HepG2 (cell line): ENCODE measurements at regions not wholly inside any gene's neighbourhood (a gene's known extent, or its start where the extent isn't known, plus 50 kb on each side); places are given as distances from the start of the nearest gene placed in this dataset.

Experiments
- ATAC-seq: fragments of 200-7000 bp; cut with Tn5 transposase; 3 replicates; pipeline ENCODE4 v1.9.1; 2020; ENCODE audit warnings: mild to moderate bottlenecking, moderate library complexity
- BruUV-seq: library from RNA; stranded (reverse); fragments of 400-500 nt; replicated peaks from 2 replicates; lab custom pipeline; 2021; lab: Mats Ljungman, UMichigan
- CTCF ChIA-PET: fragments of 300-600 bp; formaldehyde crosslinking; extraction: SDS; loops from one replicate; lab custom pipeline; 2021; ENCODE audit warnings: low total read pairs, inconsistent platforms, low intra/inter-chr PET ratio; lab: Yijun Ruan, JAX
- POLR2A ChIA-PET: fragments of 350-600 bp; sonication (Branson Sonifier 250); formaldehyde crosslinking; loops from one replicate; lab custom pipeline; 2020; ENCODE audit warnings: antibody characterized with exemption, inconsistent platforms; lab: Yijun Ruan, JAX
- DNase-seq: peaks from one replicate; pipeline ENCODE4 v3.0.0-alpha.2; 2015; ENCODE audit warnings: low spot score
- FAIRE-seq: peaks from 3 replicates; lab custom pipeline; 2011; peaks lifted over from hg19 to GRCh38; lab: Jason Lieb, UNC
- H2AFZ ChIP-seq: one replicate; pipeline ENCODE4 v1.6.1; 2011; ENCODE audit warnings: low read length, inconsistent platforms
- H3K27ac ChIP-seq: fragments of 300-600 bp; 3 replicates; pipeline ENCODE4 v1.8.0; 2011; ENCODE audit warnings: mixed run types, mild to moderate bottlenecking, mixed read lengths, low read length, inconsistent platforms; ENCODE audit not compliant: insufficient read depth; ENCODE audit errors: extremely low read length
- H3K27me3 ChIP-seq, 2 experiments: fragments of 200-600 bp in 1 of 2; 2 replicates in 1 of 2; 3 replicates in 1 of 2; pipeline versions ENCODE4 v1.6.0 to v1.8.0; 2011; ENCODE audit warnings: low read length in 2 of 2, mild to moderate bottlenecking in 2 of 2, moderate library complexity in 2 of 2, inconsistent platforms in 1 of 2; ENCODE audit not compliant: insufficient read depth in 2 of 2, control insufficient read depth in 1 of 2
- H3K36me3 ChIP-seq, 2 experiments: fragments of 200-600 bp in 1 of 2; replicated peaks in 1 of 2; 2 replicates in 1 of 2; 3 replicates in 1 of 2; pipeline versions ENCODE4 v1.5.1 to v1.8.0; 2011; ENCODE audit warnings: low read length in 2 of 2, inconsistent platforms in 1 of 2; ENCODE audit not compliant: insufficient read depth in 2 of 2, control insufficient read depth in 1 of 2
- H3K4me1 ChIP-seq: 2 replicates; pipeline ENCODE4 v1.5.1; 2012; ENCODE audit warnings: low read length, inconsistent platforms; ENCODE audit not compliant: insufficient read depth
- H3K4me2 ChIP-seq: 2 replicates; pipeline ENCODE4 v1.6.0; 2011; ENCODE audit warnings: low read depth, low read length, inconsistent platforms
- H3K4me3 ChIP-seq, 3 experiments: fragments of 200-600 bp in 1 of 3; sonication (generic), shearing (Covaris generic) in 1 of 3; replicated peaks in 1 of 3; 2 replicates each; pipeline ENCODE4 v1.5.1; 2011 to 2016; ENCODE audit warnings: low read length in 3 of 3, inconsistent platforms in 2 of 3, low read depth in 2 of 3, mild to moderate bottlenecking in 2 of 3, control low read depth in 1 of 3, mixed read lengths in 1 of 3; ENCODE audit not compliant: insufficient read depth in 1 of 3
- H3K79me2 ChIP-seq: one replicate; pipeline ENCODE4 v1.6.1; 2011; ENCODE audit warnings: low read length, inconsistent platforms; ENCODE audit not compliant: insufficient read depth
- H3K9ac ChIP-seq: 2 replicates; pipeline ENCODE4 v1.6.0; 2011; ENCODE audit warnings: mild to moderate bottlenecking, low read depth, low read length, inconsistent platforms; ENCODE audit not compliant: insufficient read depth
- H3K9me3 ChIP-seq: 2 replicates; pipeline ENCODE4 v1.5.1; 2012; ENCODE audit warnings: mild to moderate bottlenecking, low read length
- H4K20me1 ChIP-seq: 2 replicates; pipeline ENCODE4 v1.6.0; 2011; ENCODE audit warnings: inconsistent platforms, mild to moderate bottlenecking, low read length, moderate library complexity; ENCODE audit not compliant: insufficient read depth
- ELF4 ChIP-seq: sonication (generic); formaldehyde crosslinking; IDR thresholded peaks from 2 replicates; pipeline ENCODE4 v1.5.0; 2020; ENCODE audit warnings: missing genetic modification reagents, mild to moderate bottlenecking, moderate library complexity, borderline replicate concordance
- GABPB1 ChIP-seq: IDR thresholded peaks from 2 replicates; pipeline ENCODE4 v1.6.1; 2016; ENCODE audit warnings: mild to moderate bottlenecking, missing genetic modification reagents, moderate library complexity, missing compliant biosample characterization
- HDAC2 ChIP-seq: sonication (generic); formaldehyde crosslinking; IDR thresholded peaks from 2 replicates; pipeline ENCODE4 v1.4.0; 2020; ENCODE audit warnings: missing genetic modification reagents
- HOXA7 ChIP-seq: sonication (generic); formaldehyde crosslinking; IDR thresholded peaks from 2 replicates; pipeline ENCODE4 v1.8.1; 2022; ENCODE audit warnings: mild to moderate bottlenecking, missing genetic modification reagents, moderate library complexity
- IRF1 ChIP-seq: sonication (generic); formaldehyde crosslinking; IDR thresholded peaks from 2 replicates; pipeline ENCODE4 v1.4.0; 2020; ENCODE audit warnings: low read depth, mild to moderate bottlenecking, missing genetic modification reagents
- NR0B2 ChIP-seq: sonication (generic); formaldehyde crosslinking; IDR thresholded peaks from 2 replicates; pipeline ENCODE4 v1.4.0; 2020; ENCODE audit warnings: mild to moderate bottlenecking, missing genetic modification reagents
- RNF2 ChIP-seq: fragments of 450-650 bp; conservative IDR thresholded peaks from 2 replicates; pipeline ENCODE4 v1.6.1; 2016; ENCODE audit warnings: low read depth
- SRF ChIP-seq: IDR thresholded peaks from 2 replicates; pipeline ENCODE4 v1.6.1; 2011; ENCODE audit warnings: mild to moderate bottlenecking, low read depth, low read length, moderate library complexity
- ZIK1 ChIP-seq: sonication (generic); formaldehyde crosslinking; IDR thresholded peaks from 2 replicates; pipeline ENCODE4 v1.5.0; 2020; ENCODE audit warnings: mild to moderate bottlenecking, low read depth, missing genetic modification reagents, borderline replicate concordance
- ZNF780A ChIP-seq: sonication (generic); formaldehyde crosslinking; IDR thresholded peaks from 2 replicates; pipeline ENCODE4 v1.8.0; 2022; ENCODE audit warnings: mild to moderate bottlenecking, missing genetic modification reagents, moderate library complexity
- WGBS: methylation state at CpG from one replicate; pipeline ENCODE4 v1.1.6; 2017; ENCODE audit warnings: low lambda C conversion rate; 5-methylcytosine and 5-hydroxymethylcytosine counted together
- in situ Hi-C: cut with HindIII; loops from 2 replicates; pipeline ENCODE4 v1.10.0; 2017; ENCODE audit warnings: low pct_unique_long_range_greater_than_20kb; ENCODE audit not compliant: extremely low pct_ligation_motif_present
- intact Hi-C: fragments of 100-400 bp; cut with micrococcal nuclease; formaldehyde crosslinking; loops from one replicate; pipeline ENCODE4 v1.10.0; 2022; ENCODE audit not compliant: unreplicated experiment
- TF ChIP-seq, protein P1 (sequence below): sonication (generic); formaldehyde crosslinking; conservative IDR thresholded peaks from 2 replicates; pipeline ENCODE4 v1.5.0; 2020; ENCODE audit warnings: missing genetic modification reagents
- TF ChIP-seq, protein P2 (sequence below): sonication (generic); formaldehyde crosslinking; conservative IDR thresholded peaks from 2 replicates; pipeline ENCODE4 v1.8.0; 2022; ENCODE audit warnings: low read depth, missing genetic modification reagents

GRCh38 chr6:169051371-169051770 lies 202.3 kb downstream of the THBS2 start:
- H2AFZ ChIP-seq, result no peak overlapping the region
- 3% methylated on average over 1 of the region's 1 CpG for whole genome bisulfite sequencing
- DNase-seq (no peak), ATAC-seq (no peak), FAIRE-seq (no peak)
- in situ Hi-C loops, result no loop called here
- H3K9me3 ChIP-seq, result no peaks in the 10 kb centered on the region
- H3K4me2 ChIP-seq, result no peak overlapping the region
- H3K27me3 ChIP-seq, result peaks cover 0 to 3% of the 10 kb centered on the region in 2 experiments; a peak in 1 of 5 replicates
- H3K27ac ChIP-seq, result no peak overlapping the region
- no peaks in the 10 kb centered on the region for H3K79me2 ChIP-seq
- no TSS peak for BruUV-seq
- POLR2A ChIA-PET, result no interaction called here
- H3K36me3 ChIP-seq, result no peaks in the 10 kb centered on the region
- H3K4me3 ChIP-seq, result no peak overlapping the region
- CTCF ChIA-PET, result no interaction called here
- H3K4me1 ChIP-seq, result no peaks in the 10 kb centered on the region
- no peaks in the 10 kb centered on the region for H4K20me1 ChIP-seq
- no peak overlapping the region for H3K9ac ChIP-seq
- intact Hi-C loops, result no loop called here
- no peak for TF ChIP-seq HDAC2 (CRISPR knock-in tag)
- TF ChIP-seq ELF4 (CRISPR knock-in tag), result no peak
- TF ChIP-seq SRF, result no peak
- TF ChIP-seq, protein P1, sequence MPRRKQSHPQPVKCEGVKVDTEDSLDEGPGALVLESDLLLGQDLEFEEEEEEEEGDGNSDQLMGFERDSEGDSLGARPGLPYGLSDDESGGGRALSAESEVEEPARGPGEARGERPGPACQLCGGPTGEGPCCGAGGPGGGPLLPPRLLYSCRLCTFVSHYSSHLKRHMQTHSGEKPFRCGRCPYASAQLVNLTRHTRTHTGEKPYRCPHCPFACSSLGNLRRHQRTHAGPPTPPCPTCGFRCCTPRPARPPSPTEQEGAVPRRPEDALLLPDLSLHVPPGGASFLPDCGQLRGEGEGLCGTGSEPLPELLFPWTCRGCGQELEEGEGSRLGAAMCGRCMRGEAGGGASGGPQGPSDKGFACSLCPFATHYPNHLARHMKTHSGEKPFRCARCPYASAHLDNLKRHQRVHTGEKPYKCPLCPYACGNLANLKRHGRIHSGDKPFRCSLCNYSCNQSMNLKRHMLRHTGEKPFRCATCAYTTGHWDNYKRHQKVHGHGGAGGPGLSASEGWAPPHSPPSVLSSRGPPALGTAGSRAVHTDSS (CRISPR knock-in tag), result no peak
- no peak for TF ChIP-seq ZNF780A (CRISPR knock-in tag)
- TF ChIP-seq HOXA7, result no peak
- TF ChIP-seq NR0B2 (CRISPR knock-in tag), result no peak
- no peak for TF ChIP-seq IRF1 (CRISPR knock-in tag)
- TF ChIP-seq, protein P2, sequence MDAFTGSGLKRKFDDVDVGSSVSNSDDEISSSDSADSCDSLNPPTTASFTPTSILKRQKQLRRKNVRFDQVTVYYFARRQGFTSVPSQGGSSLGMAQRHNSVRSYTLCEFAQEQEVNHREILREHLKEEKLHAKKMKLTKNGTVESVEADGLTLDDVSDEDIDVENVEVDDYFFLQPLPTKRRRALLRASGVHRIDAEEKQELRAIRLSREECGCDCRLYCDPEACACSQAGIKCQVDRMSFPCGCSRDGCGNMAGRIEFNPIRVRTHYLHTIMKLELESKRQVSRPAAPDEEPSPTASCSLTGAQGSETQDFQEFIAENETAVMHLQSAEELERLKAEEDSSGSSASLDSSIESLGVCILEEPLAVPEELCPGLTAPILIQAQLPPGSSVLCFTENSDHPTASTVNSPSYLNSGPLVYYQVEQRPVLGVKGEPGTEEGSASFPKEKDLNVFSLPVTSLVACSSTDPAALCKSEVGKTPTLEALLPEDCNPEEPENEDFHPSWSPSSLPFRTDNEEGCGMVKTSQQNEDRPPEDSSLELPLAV (CRISPR knock-in tag), result no peak
- no peak for TF ChIP-seq RNF2
- TF ChIP-seq GABPB1 (CRISPR knock-in tag), result no peak
- no peak for TF ChIP-seq ZIK1 (CRISPR knock-in tag)
